Renal cortical epithelial cell (primary cell): ENCODE measurements at regions not wholly inside any gene's neighbourhood (a gene's known extent, or its start where the extent isn't known, plus 50 kb on each side); places are given as distances from the start of the nearest gene placed in this dataset.
A peak's percentile ranks its signal among the peaks of the same experiment; 100 is the strongest.

Source experiments
- DNase-seq: peaks from one replicate; pipeline ENCODE4 v3.0.0-alpha.2; 2011; ENCODE audit warnings: low read depth

DNA sequence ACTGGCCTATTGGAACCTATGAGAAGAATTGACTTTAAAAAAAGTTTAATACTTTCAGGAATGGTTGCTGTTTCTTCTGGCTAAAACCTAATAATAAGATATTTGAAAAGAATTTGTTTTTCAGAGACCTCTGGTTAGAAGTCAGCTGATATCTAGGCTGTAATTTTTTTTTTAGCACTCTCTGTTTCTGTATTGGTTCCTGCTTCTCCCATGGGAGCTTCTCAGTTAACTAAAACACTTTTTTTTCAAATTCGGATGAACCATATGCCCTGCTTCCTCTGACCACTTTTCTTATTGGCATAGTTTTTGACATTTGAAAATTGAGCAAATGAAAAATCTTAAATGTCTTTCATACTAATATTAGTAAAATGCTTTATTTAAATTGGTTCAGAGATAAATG is 163.5 kb upstream of the SLC10A2 start:
- DNase-seq: no peak

DNA sequence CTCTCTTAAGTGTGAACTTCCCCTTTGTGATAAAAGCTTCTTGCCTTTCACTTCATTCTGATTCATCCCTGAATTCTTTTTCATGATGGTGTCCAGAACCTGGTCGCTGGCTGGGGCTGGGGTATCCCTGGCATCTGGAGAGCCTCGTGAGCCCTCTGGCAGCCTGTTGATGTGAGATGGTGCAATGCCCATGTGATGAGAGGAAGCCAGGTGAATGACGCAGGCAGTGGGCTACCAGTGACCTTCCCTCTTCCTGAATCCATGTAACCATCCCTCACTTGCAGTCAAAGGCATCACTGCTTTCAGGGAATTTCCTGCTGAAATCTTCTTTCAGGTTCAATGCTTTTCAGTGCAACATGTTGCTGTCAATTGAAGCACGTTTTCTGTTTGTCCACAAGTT is 158.6 kb upstream of the SLC10A2 start:
- peak; percentile 77 for DNase-seq

DNA sequence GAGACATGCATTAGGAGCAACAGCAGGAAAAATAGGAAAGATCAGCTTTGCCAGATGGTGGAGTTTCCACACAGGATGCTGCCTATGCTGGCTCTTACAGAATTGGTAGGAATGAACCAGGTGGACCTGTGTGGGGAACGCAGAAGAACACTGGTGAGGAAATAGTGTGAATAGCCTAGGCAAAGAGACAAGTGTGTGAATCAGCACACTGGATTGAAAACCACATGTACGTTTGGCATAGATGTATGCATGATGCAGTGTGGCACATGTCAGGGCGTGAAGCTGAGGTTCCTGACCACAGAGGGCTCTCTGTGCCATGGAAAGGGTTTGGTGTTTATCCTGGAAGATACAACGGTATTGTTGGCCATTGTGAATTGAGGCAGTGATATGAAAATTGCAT is 156.5 kb upstream of the SLC10A2 start:
- DNase-seq: no peak

DNA sequence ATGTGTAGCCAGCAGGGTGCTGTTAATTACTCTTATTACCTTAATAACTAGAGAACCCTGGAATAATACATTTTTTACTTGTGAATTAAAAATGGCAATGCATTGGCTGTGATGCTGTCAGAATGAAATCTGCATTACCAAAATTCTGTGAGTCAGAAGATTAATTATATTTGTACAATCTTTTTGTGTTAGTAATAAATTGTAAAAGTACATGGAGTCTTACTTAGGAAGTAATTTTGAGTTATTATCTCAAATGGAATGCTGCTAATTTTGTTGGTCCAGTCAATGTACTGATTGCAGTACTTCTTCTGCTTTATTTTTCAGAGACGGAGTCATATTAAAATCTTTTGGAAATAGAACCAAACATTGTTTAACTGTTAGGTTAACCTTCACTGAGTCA is 152.0 kb upstream of the SLC10A2 start:
- DNase-seq: no peak

DNA sequence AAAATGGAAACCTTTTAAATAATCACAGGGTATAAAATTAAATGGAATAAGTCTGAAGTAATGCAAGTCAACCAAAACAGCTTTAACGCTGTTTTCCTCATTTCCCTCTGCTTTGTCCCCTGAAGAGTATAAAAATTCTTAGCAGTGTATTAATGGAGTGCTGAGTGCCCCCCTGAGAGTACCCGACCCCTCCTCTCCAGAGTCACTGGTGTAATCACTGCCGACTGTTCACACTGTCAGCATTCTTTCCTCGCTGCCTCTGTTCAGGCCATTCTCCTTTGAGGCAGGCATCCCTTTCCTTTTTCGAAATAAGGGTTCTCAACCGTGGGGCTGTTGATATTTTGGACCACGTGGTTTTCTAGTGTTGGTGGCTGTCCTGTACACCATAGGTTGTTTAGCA is 146.9 kb upstream of the SLC10A2 start:
- no peak for DNase-seq

DNA sequence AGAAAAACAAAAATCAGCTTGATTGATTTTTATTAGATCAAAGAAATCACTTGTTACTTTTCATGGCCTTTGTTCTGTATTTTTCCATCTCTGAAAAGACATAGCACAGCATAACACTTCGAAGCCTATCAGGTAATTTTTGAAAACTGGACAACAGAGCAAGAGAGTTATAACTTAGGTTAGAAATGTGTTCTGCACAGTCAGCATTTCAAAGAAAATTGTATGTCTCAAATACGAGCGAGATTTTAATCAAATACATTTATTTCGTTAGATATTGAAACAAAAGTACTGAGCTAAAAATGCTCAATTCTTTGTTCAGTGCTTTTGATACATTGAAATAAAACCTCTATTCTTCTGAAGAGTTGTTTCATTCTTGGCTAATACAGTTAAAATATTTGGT is 144.1 kb upstream of the SLC10A2 start:
- no peak for DNase-seq

DNA sequence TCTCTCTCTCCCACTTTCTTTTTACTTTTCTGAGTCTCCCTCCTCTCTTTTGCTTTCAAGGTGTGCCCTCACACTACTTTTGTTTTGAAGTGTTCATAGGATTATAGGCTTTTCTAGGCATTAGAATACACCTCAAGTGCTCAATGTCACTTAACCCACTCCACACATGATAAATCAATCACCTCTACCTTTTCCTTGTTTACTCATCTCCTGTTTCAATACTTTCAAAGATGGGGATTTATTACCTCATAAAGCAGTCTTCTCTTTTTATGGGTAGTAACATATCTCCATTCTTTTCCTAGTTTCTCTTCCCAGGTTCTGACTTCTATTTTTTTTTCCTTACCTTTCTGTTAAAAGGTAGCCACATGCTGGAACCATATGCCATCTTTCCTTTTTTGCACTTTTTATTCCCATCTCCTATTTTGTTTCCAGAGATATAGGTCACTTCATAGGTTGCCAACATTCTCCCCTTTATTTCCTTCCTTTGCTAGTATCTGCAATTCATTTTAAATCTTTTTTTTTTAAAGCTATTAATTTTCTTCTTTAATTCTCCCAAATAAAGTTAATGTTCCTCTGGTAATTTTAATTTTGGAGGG is 137.6 kb upstream of the SLC10A2 start:
- DNase-seq: no peak

DNA sequence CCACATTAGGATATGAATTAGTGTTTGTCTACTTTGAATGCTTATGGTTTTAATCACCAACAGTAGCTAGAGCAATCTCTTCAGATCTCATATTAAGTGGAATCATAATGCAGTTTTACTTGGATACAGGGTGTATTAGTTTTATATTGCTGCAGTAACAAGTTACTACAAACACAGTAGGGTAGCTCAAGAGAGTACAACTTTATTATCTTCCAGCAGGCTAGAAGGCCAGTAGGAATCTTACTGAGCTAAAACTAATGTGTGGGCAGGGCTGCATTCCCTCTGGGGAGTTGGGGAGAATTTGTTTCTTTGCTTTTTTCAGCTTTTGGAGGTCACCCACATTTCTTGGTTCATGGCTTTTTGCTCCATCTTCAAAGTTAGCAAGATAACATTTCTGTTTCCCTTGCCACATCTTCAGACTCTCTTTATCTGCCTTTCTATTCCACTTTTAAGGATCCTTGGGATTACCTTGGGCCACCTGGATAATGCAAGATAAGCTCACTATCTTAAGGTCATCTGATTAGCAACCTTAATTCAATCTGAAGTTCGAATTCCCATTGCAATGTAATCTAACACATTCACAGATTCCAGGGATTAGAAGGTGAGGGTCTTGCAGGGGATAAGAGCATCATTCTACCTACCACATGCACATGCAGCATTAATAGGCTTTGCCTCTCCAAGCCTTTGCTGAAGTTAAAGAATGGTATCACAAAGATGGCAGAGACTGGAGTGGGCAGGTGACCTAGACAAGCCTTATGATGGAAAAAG is 134.1 kb upstream of the SLC10A2 start:
- no peak for DNase-seq

DNA sequence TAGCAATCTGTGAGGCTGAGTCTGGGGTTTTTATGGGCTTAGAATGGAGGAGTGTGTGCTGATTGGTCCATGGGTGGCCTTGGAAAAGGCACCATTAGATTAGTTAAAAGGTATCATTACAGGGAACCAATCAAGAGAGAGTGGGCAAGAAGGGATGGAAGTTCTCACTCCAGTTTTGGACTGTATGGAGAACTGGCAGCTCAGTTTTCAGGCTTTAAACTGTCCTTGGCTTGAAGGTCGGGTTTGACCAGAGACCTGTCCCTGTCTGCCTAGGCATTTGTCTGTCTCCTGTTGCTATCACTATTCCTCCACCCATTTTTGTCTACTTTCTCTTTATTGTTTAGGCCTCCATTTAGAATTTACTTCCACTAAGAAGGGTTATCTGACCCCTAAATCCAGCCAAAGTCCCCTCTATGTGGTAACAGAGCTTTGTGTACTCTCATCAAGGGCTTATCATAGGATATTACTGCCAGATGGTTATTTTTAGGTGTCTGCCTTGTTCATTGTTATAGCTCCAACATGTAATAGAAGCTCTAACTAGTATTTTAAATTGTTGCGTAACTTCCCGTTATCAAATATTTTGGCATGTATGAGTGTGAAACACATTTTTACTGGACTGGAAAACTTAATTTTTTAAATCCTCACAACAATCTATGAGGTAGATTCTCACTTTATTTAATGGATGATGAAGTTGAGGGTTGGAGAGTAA is 133.3 kb upstream of the SLC10A2 start:
- no peak for DNase-seq

DNA sequence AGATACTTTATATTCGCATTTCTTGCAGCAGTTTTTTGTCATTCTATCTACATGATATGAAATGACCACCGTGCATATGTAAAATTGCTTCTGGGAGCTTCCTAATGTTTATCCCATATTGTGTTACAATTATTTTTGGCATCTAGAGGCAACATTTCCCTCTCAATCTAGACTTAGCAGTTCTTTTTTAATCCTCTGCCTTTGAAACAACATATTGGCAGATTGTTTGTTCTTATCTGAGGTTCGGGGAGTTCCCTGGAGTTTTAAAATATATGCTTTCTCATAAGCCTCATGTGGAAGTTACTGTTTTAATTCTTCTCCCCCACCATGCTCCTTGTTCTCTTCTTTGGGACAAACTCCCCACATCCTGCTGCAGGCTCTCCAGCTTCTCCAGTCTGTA is 130.1 kb upstream of the SLC10A2 start:
- DNase-seq: no peak

DNA sequence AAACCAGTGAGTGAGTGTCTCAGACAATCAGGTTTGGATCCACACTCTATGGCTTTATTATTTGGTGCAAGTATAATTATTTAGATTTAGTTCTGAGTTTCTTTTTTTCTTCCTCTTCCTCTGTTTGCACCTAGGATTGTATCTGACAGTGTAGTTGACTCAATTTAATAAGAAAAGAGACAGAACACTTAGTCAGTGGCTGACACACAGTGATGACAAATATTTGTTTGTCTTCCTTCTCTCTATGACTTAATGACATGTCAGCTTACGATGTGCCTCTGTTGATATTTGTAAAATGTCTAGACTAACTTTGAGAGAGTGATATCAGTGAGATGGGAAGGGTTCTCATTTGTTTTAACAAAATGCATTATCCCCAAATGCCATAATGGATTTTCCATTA is 129.5 kb upstream of the SLC10A2 start:
- DNase-seq: no peak

DNA sequence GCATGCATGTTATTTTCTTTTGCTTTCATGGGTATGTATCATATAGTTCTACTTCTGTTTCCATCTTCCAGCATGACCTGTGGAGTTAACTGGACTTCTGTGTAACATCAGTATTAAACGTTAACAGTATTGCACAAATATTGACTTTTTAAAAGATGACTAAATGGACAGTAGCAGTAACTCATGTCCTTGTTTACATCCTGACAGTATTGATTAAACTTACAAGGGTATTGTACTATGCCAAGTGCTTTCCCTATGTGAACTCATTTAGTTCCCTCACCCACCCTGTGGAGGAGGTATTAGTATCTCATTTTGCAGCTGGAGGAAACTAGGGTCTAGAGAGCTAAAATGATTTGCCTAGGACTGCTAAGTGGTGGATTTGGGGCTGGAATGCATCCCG is 128.7 kb upstream of the SLC10A2 start:
- no peak for DNase-seq

DNA sequence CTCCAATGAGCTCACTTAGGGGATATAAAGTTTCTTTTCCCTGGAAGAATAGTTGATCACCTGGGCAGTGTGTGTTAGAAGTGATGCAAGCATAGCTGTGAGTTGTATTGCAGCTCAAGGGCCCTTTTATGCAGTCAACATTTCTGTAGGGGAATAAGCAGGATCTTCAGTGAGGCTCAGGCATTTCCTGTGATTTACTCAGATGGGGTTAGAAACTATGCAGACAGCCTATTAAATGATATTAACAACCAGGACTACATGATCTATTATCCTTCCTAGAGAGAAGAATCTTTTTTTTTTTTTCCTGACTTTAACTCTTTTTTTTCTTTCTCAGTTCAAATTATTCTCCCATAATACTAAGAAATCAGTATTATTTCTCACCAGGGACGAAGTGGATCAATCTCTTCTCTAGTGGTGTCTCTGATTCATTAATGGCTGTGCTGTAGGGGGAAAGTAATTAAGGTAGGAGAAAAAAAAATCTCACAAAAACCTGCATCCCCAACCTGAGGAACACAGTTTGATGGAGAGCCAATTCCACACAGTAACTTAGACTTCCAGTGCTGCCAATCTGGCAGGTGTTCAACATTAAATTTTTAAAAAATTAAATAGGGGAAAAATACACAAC is 126.4 kb upstream of the SLC10A2 start:
- DNase-seq: no peak

DNA sequence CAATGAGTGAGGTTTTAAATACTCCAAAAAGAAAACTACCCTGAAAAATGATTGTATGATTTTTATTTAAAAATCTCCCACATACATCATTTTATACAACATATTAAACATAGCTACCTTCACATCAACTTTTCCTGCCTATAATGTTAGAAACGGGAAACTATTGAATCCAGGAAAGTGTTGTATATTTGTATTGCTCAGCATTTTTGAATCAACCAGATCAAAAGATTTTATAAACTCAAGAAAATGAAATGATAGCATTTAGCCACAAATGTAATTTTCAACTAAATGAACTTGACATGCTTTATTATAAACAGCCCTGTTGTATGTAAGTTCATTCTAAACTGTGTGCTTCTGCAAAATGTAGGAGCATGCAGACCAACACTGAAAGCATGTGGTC is 124.6 kb upstream of the SLC10A2 start:
- DNase-seq: no peak

DNA sequence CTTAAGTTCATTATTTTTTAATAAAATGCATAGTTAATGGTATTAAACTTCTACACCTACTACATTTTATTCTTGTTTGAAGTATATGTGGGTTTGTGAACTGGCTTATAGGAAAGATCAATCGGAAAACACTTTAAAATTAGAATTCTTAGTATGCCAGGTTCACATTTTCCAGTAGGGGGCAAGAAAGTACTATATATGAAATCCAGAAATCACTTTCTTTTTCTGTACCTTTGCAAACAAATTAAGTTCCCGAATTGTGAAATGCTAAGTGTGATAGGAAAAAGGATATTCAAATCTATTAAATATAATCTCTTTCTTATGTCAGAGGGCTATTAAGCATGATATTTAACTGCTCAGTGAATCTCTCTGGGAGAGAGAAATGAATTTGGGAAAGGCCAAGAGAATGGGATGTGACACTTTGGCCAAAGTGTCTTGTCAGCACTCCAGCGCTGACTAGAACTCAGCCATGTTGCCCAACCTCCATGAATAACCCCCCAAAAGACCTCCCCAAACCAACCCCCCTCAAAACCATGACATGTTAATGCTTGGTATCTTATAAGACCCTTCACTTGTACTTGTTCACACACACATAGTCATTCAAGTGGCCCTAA is 122.6 kb upstream of the SLC10A2 start:
- peak; percentile 57 for DNase-seq

DNA sequence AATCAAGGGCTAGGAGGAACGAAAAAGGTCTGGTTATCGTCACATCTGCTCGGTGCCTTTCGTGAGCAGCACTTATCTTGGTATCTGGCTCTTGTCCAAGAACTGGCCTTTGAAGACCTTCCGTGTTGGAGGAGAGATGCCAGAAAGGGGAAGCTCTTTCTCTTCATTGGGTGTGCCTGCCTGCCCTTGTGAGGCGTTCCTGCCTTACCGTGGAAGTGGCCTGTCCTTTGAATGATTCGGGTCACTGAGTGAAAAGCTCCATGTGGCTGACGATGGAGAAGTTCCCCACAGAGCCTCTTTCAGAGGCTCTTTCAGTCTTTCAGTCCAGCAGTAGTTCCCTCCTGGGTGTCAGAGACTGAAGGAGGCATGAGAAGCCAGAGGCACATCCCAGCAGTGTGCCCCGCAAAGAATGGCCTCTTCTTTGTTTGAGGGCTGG is 121.5 kb upstream of the SLC10A2 start:
- DNase-seq: no peak

DNA sequence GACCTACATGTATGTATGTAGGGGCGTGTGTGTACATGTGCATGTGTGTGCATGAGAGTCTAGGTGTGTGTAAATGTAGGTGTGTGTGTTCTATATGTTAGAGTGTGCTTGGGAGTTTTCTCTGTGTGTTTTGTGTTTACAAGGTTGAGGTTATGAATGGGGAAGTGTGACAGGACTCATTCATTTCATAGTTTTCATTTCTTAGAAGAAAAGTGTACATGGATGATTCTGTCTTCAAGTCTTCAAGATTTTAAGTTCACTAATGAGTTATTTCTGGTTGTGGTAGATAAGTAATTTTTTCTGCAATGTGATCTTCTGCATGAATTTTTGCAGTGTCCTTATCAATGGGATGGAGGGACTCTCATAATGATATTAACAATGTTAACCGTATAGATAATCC is 118.2 kb upstream of the SLC10A2 start:
- DNase-seq: no peak

DNA sequence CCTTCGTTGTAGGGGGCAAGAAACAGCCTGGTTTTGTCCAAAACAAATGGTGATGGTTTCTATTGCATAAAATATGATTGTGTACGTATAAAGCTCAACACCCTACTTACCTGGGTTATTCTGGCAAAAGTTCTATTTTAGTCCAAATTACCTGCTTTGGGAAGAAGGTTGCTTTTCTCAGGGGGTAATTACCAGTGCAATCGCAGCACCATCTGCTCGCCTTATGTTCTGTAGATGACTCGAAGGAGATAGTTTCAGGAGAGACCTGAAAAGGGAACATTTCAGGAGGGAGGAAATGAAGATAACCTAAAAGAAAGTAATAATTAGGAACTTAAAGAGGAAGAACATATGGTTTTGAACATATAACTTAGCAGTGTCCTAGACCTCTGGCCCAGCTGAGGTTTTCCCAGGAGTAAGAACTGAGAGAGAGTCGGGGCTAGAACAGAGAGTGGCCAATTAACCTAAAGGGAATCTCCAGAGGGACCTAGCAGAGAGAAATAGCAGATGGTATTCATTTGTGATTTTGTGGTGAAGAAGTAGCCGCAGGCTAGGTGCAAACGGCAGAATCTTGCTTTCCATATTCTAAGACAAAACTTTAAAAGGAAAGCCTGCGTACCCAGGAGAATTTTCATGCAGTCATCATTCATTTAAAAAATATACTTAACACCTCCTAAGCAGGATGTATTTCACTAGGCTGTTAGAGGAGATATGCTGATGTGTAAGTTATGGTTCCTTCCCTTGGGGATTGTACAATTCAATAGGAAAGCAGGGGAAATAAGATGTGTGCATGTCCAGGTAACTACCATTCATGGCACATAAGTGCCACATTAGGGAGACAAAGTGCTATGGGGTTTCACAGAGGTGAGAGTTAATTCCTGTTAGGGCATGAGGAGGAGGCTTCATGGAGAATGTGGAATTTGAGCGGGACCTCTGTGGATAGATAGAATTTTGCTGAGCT is 113.0 kb upstream of the SLC10A2 start:
- no peak for DNase-seq

DNA sequence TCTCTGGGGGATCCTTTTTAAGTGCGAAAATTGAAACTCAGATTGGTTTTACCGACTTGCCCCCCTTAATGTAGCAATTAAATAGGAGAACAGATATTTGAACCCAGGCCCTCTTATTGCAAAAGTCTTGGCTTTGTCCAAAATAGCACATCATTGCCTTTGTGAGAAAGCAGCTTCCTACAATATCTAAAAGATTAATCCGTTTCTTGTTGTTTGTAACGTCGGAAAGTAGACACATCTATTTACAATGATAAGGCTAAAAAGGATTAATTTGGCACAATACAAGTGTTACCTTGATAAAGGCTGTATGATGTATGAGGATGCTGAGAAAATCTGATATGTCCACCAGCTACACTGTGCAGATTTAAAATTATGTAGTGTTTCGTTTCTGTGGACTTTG is 108.7 kb upstream of the SLC10A2 start:
- DNase-seq: no peak

DNA sequence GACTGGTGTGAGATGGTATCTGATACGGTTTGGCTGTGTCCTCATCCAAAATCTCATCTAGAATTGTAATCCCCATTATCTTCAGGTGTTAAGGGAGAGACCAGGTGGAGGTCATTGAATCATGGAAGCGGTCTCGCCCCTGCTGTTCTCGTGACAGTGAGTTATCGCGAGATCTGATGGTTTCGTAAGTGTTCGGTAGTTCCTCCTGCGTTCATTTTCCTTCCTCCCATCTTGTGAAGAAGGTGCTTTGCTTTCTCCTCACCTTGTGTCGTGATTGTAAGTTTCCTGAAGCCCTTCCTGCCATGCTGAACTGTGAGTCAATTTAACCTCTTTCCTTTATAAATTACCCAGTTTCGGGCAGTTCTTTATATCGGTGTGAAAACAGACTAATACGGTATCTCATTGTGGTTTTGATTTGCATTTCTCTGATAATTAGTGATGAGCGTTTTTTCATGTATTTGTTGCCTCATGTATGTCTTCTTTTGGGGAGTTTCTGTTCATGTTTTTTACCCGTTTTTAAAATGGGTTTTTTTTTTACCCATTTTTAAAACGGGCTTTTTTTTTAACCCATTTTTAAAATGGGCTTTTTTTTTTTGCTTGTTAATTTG is 102.8 kb upstream of the SLC10A2 start:
- DNase-seq: no peak

DNA sequence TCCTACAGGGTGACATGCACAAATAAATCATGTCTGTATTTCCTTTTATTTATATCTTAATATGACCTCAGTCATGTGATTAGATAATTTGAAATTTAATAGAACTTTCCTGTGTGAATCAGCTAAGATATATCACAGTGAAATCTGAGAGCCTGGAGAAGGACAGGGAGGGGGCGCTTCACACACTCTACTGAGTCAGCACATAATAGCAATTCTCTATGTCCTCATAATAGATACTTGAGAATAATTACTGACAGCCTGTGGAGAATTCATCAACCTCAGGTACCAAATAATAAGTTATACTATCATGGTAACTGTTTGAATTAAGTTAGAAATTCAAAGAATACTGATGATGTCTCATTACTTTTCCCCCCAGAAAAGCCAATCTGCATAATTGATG is 98.0 kb upstream of the SLC10A2 start:
- no peak for DNase-seq
